OCI-LY3 (cell line): ENCODE measurements at regions not wholly inside any gene's neighbourhood (a gene's known extent, or its start where the extent isn't known, plus 50 kb on each side); places are given as distances from the start of the nearest gene placed in this dataset.

ENCODE experiments used
- CTCF ChIP-seq: fragments of 200-600, 300-600 bp; sonication (generic); IDR thresholded peaks from 2 replicates; pipeline ENCODE4 v1.5.1; 2014; ENCODE audit warnings: antibody characterized with exemption, low read length, low read depth
- EZH2phosphoT487 ChIP-seq: fragments of 200-600 bp; shearing (Covaris generic); IDR thresholded peaks from 2 replicates; pipeline ENCODE4 v1.6.1; 2018; ENCODE audit warnings: antibody characterized with exemption, mixed run types, low read depth

GRCh38 chr4:32135642-32136041, 1415.5 kb downstream of the PCDH7 start:
- no peak for TF ChIP-seq CTCF
- no peak for TF ChIP-seq EZH2phosphoT487
